Loucy (cell line): ENCODE measurements at regions not wholly inside any gene's neighbourhood (a gene's known extent, or its start where the extent isn't known, plus 50 kb on each side); places are given as distances from the start of the nearest gene placed in this dataset.

Experiments used
- H2AFZ ChIP-seq: fragments of 200-600 bp; sonication (generic); 2 replicates; pipeline ENCODE4 v1.6.0; 2016; ENCODE audit warnings: antibody characterized with exemption, mild to moderate bottlenecking, low read length, moderate library complexity
- H3F3A ChIP-seq: fragments of 200-600 bp; 2 replicates; pipeline ENCODE4 v1.6.0; 2016; ENCODE audit warnings: antibody characterized with exemption, low read depth, mild to moderate bottlenecking
- H3K27me3 ChIP-seq: fragments of 200-600 bp; sonication (generic); 2 replicates; pipeline ENCODE4 v1.6.1; 2014; ENCODE audit warnings: low read length, mild to moderate bottlenecking; ENCODE audit not compliant: insufficient read depth, poor library complexity, severe bottlenecking
- H3K36me3 ChIP-seq: fragments of 200-600 bp; sonication (generic); 2 replicates; pipeline ENCODE4 v1.6.1; 2016; ENCODE audit warnings: low read length; ENCODE audit not compliant: insufficient read depth
- H3K4me1 ChIP-seq: fragments of 200-600 bp; sonication (generic); 2 replicates; pipeline ENCODE4 v1.5.1; 2014; ENCODE audit warnings: low read length, mild to moderate bottlenecking; ENCODE audit not compliant: insufficient read depth, poor library complexity, severe bottlenecking
- H3K4me2 ChIP-seq: fragments of 200-600 bp; sonication (generic); 2 replicates; pipeline ENCODE4 v1.6.0; 2014; ENCODE audit warnings: antibody characterized with exemption, low read length, low read depth, mild to moderate bottlenecking; ENCODE audit not compliant: poor library complexity, severe bottlenecking
- H3K4me3 ChIP-seq: fragments of 200-600 bp; sonication (generic); 2 replicates; pipeline ENCODE4 v1.5.1; 2014; ENCODE audit warnings: low read length, mild to moderate bottlenecking, mixed read lengths; ENCODE audit not compliant: poor library complexity, severe bottlenecking
- H3K79me2 ChIP-seq: fragments of 200-600 bp; sonication (generic); 2 replicates; pipeline ENCODE4 v1.6.1; 2014; ENCODE audit warnings: low read length; ENCODE audit not compliant: insufficient read depth
- H3K9ac ChIP-seq: fragments of 200-600 bp; sonication (generic); 2 replicates; pipeline ENCODE4 v1.6.0; 2014; ENCODE audit warnings: mild to moderate bottlenecking, low read depth, low read length, moderate library complexity; ENCODE audit not compliant: poor library complexity, severe bottlenecking
- H3K9me2 ChIP-seq: fragments of 200-600 bp; sonication (generic); replicated peaks from 2 replicates; pipeline ENCODE4 v1.6.1; 2016; ENCODE audit warnings: low read depth, low read length, mixed read lengths
- H3K9me3 ChIP-seq: fragments of 200-600 bp; sonication (generic); 2 replicates; pipeline ENCODE4 v1.6.1; 2014; ENCODE audit warnings: mild to moderate bottlenecking, antibody characterized with exemption, low read length, low read depth; ENCODE audit not compliant: insufficient read depth
- H4K20me1 ChIP-seq: fragments of 200-600 bp; sonication (generic); 2 replicates; pipeline ENCODE4 v1.6.0; 2014; ENCODE audit warnings: antibody characterized with exemption, low read length, mild to moderate bottlenecking; ENCODE audit not compliant: insufficient read depth, poor library complexity, severe bottlenecking
- CTCF ChIP-seq: fragments of 200-600 bp; sonication (generic); conservative IDR thresholded peaks from 2 replicates; pipeline ENCODE4 v1.5.1; 2014; ENCODE audit warnings: mild to moderate bottlenecking, antibody characterized with exemption, low read length
- EZH2phosphoT487 ChIP-seq: fragments of 200-600 bp; IDR thresholded peaks from 2 replicates; pipeline ENCODE4 v1.6.1; 2018; ENCODE audit warnings: antibody characterized with exemption, mild to moderate bottlenecking, moderate library complexity, borderline replicate concordance

GRCh38 chr3:167066977-167067786 is 312.9 kb downstream of the ZBBX start:
- no peak overlapping the region for H3K4me2 ChIP-seq
- H3K4me3 ChIP-seq, result no peak overlapping the region

GRCh38 chr3:167057581-167057980 is 322.5 kb downstream of the ZBBX start:
- H3F3A ChIP-seq, result no peaks in the 10 kb centered on the region
- TF ChIP-seq EZH2phosphoT487, result no peak
- no peak for TF ChIP-seq CTCF
- H3K4me2 ChIP-seq, result no peak overlapping the region
- no peaks in the 10 kb centered on the region for H3K9me2 ChIP-seq
- H4K20me1 ChIP-seq, result no peaks in the 10 kb centered on the region
- no peak overlapping the region for H3K9ac ChIP-seq
- H3K4me3 ChIP-seq, result no peak overlapping the region
- H3K27me3 ChIP-seq, result no peaks in the 10 kb centered on the region
- H3K4me1 ChIP-seq, result no peaks in the 10 kb centered on the region
- H3K79me2 ChIP-seq, result no peaks in the 10 kb centered on the region
- no peaks in the 10 kb centered on the region for H3K9me3 ChIP-seq
- no peak overlapping the region for H2AFZ ChIP-seq
- no peaks in the 10 kb centered on the region for H3K36me3 ChIP-seq

More at GRCh38 chr3:167066977-167067786, 312.9 kb downstream of the ZBBX start:
- TF ChIP-seq CTCF, result no peak
- TF ChIP-seq EZH2phosphoT487, result no peak
- H3F3A ChIP-seq, result no peaks in the 10 kb centered on the region
- H2AFZ ChIP-seq, result no peak overlapping the region
- H3K27me3 ChIP-seq, result no peaks in the 10 kb centered on the region
- no peak overlapping the region for H3K9ac ChIP-seq
- H3K4me1 ChIP-seq, result no peaks in the 10 kb centered on the region
- no peaks in the 10 kb centered on the region for H3K9me2 ChIP-seq
- H3K9me3 ChIP-seq, result no peaks in the 10 kb centered on the region
- H3K36me3 ChIP-seq, result no peaks in the 10 kb centered on the region
- no peaks in the 10 kb centered on the region for H3K79me2 ChIP-seq
- no peaks in the 10 kb centered on the region for H4K20me1 ChIP-seq

DNA sequence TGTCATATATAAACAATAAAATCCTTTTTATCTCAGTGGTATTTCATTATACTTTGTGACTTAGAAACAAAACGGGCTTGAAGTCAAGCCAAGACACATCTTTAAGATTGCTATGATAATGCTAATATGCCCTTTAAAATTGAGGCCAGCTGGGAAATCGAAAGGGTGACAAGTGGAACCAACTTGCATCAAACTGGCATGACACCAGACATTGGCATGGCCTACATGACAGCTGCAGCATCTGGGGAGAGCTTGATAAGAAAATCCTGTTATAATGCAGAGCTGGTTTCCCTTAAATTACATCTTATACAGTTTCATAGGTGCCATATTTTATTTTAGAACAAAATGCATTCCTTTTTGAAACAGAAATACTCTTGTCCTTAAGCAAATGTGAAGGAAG is 325.2 kb downstream of the ZBBX start:
- no peak overlapping the region for H2AFZ ChIP-seq

More for the DNA sequence above, 325.2 kb downstream of the ZBBX start:
- no peaks in the 10 kb centered on the region for H3K36me3 ChIP-seq
- no peak overlapping the region for H3K4me2 ChIP-seq
- TF ChIP-seq EZH2phosphoT487 (no peak), CTCF (no peak)
- no peak overlapping the region for H3K4me3 ChIP-seq
- H3K9me3 ChIP-seq, result no peaks in the 10 kb centered on the region
- H3K9ac ChIP-seq, result no peak overlapping the region
- no peaks in the 10 kb centered on the region for H3K4me1 ChIP-seq
- no peaks in the 10 kb centered on the region for H4K20me1 ChIP-seq
- no peaks in the 10 kb centered on the region for H3F3A ChIP-seq
- no peaks in the 10 kb centered on the region for H3K79me2 ChIP-seq
- H3K9me2 ChIP-seq, result no peaks in the 10 kb centered on the region
- H3K27me3 ChIP-seq, result no peaks in the 10 kb centered on the region
